GM11168 (cell line): ENCODE measurements at regions not wholly inside any gene's neighbourhood (a gene's known extent, or its start where the extent isn't known, plus 50 kb on each side); places are given as distances from the start of the nearest gene placed in this dataset.
"Not testable (repeated sequence)": the region's sequence is repeated elsewhere in the genome, so short reads cannot be mapped to it uniquely, and the experiment has no call there.

Experiments used
- in situ Hi-C: fragments of 300-500 bp; cut with MboI; formaldehyde crosslinking; loops from one replicate; pipeline ENCODE4 v1.12.0; 2022; ENCODE audit warnings: low sequenced_read_pairs; ENCODE audit not compliant: unreplicated experiment

DNA sequence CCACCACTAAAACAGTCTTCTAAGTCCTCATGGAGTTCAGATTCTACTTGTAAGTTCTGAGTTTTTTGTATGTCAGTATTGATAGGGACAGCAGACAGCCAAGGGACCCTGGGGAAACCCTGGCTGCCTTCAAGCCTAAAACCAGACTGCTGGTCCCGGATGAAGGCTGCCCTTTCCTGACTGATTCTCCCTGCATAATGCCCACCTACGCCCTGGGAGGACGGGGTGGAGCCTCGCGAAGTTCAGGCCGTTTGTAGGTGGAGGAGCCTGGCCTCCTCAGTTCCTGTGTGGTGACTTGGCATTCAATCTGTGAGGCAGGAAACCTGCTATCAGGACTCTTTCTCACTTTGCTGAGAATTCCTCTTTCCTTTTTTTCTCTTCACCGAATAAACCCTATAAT is 120.3 kb upstream of the LGSN start:
- in situ Hi-C loops, result no loop called here

DNA sequence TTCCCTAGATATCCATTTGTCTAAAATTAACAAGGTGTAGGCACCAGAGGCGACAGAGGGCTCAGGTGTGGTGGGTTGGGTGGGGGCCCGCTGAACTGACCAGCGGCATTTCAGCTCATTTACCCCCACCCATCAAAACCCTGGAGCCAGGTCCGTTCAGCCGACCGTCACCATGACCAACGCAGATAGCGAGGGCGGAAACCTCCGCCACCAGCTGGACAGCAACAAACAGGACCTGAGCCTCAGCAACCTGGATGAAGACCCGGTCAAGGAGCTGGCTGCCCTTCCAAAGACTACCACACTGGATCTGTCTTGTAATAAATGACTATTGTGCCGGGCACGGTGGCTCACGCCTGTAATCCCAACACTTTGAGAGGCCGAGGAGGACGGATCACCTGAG is 120.8 kb upstream of the LGSN start:
- in situ Hi-C loops, result no loop called here

DNA sequence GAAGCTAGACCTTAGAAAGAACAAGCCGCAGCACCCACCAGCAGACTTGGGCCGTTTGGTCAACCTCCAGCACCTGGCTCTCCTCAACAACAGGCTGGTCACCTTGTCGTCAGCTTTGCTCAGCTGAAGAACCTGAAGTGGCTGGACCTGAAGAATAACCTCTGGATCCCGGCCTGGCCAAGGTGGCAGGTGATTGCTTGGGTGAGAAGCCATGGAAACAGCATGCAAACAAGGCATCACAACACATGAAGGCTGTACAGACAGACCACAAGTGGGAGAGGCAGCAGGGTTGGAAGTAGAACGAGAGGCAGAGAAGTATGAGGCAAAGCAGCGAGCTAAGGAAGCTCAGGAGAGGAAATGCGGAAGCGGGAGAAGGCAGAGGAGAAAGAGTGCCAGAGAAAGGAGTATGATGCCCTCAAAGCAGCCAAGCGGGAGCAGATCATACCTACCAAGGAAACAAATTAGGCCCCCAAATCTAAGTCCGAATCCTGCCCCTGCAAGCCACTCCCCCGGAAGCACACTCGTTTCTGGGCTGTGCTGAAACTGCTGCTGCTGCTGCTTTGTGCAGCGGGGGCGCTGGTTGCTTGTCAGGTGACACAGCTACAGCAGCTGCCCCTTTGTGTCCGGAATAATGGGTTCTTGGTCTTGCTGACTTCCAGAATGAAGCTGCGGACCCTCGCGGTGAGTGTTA is 121.6 kb upstream of the LGSN start:
- in situ Hi-C loops, result no loop called here

DNA sequence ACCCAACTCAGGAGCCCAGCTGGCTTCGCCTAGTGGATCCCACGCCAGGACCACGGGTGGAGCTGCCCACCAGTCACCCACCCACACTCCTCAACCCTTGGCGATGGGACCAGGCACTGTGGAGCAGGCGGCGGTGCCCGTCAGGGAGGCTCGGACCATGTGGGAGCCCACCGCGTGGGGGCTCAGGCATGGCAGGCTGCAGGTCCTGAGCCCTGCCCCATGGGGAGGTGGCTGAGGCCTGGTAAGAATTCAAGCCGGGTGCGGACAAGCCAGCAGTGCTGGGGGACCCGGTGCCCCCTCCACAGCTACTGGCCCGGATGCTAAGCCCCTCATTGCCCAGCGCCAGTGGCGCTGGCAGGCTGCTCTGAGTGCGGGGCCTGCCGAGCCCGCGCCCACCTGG is 123.1 kb upstream of the LGSN start:
- in situ Hi-C loops, result no loop called here

DNA sequence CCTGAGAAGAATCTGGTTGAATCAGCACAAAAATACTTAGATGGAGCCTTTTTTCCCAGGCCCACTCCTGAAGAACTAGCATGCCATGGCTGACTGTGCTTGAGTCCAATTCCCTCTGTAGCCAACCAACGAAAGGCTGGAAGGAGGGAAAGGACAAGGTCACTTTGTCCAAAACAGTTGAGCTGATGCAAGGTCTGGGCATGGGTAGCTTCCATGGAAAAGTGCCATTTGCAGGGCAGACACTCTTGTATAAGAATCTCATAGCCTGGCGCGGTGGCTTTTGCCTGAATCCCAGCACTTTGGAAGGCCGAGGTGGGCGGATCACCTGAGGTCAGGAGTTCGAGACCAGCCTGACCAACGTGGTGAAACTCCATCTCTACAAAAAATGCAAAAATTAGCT is 125.0 kb upstream of the LGSN start:
- in situ Hi-C loops, result no loop called here

DNA sequence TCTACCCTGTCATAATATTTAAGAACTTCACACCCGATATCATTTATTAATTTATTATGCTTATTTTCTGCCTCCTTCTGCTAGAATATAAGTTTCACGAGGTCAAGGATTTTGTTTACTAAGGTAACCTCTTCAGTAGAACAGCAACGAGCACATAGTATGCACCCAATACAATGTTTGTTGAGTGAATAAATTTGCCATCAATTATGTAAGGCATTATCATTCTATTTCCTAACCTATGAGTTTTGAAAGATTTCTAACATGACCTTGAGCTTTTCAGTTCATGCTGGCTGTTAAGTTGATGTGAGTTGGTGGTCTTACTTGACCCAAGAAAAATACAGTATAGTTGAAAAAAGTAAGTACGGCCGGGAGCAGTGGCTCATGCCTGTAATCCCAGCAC is 125.9 kb upstream of the LOC128125822 start:
- in situ Hi-C loops, result no loop called here

DNA sequence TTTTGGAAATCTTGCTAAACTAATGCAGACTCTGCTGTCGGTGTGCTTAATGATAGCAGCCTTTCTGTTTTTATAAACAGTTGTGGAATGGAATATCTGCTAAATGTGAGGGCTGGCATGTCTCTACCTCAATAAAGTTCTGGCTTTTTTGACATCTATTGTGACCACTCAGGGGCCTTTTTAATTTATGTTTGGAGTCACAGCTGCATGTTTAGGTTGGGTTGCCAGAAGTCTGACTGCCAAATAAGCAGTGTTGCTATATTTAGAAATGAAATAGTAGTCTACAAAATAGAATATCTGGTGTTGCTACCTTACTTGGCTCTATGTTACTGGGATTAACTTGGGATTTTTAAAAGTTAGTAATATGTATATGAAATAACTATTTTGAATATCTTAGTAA is 125.1 kb upstream of the LOC128125822 start:
- in situ Hi-C loops, result no loop called here

DNA sequence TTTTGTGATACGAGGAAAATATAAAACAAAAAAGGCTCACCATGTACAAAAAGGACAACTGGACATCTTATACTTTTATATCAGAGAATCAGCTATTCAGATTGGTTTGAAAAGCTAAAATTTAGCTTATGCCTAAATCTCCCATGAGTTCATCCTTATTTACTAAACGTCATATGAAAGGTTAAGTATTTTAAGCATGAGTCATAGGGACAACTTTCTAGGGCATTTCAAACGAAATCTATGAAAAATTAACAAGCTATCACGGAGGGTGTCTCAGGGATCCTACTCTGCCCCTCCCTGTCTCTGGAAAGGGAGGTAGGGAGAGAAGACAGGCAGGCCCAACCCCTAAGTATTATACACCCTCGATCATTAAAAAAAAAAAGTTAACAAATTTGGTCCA is 124.1 kb upstream of the LOC128125822 start:
- in situ Hi-C loops, result no loop called here

DNA sequence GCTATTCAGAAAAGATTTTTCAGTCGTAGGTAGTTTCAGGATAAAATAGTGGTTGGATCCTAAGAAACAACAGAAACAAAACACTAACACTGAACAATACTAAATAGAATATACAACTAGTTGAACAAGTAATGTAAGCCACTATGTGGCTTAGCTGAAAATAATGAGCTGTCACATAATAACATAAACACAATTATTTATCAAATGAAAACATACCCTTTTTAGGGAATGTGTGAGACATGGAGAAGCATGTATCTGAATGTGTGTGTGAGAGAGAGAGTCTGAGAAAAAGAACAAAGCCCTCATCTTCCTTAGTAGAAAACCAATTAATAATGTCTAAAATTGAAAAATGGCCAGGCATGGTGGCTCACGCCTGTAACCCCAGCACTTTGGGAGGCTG is 122.6 kb upstream of the LOC128125822 start:
- in situ Hi-C loops, result no loop called here

DNA sequence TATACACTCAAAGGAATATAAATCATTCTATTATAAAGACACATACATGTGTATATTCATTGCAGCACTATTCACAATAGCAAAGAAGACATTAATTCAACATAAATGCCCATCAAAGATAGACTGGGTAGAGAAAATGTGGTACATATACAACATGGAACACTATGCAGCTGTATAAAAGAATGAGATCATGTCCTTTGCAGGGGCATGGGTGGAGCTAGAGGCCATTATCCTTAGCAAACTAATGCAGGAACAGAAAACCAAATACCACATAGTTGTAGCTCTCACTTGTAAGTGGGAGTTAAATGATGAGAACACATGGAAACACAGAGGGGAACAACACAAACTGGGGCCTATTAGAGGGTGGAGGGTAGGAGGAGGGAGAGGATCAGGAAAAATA is 121.0 kb upstream of the LOC128125822 start:
- in situ Hi-C loops, result no loop called here

DNA sequence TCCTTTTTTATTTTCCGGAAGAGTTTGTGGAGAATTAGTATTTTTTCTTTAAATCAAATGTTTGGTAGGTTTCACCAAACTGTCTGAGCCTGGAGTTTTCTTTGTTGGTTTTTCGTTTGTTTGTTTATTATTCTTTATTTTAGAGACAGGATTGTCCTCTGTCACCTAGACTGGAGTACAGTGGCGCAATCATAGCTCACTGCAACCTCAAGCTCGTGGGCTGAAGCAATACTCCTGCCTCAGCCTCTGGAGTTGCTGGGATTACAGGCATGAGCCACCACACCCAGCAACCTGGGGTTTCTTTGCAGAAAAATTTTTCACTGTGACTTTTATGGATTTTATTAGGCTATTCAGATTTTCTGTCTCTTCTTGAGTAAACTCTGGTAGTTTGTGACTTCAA is 120.2 kb upstream of the LOC128125822 start:
- in situ Hi-C loops, result no loop called here

DNA sequence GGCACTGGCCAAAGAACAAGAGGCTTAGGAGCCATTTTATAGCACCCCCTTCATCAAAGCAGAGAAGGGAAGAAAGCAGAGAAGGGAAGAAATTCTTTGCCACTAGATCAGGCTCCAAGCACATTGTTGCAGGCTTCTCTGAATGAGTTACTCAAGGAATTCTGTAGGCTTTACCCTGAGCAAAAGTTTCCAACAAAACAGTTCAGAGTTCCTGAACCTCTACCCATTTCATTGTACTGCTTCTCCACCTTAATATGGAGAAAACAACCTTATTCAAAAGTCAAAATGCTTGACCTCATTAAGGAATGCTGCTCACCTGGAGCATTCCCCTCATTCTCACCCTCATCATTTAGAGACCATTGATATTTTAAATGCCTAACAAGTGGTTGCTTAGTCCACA is 115.5 kb upstream of the LOC128125822 start:
- in situ Hi-C loops, result no loop called here

DNA sequence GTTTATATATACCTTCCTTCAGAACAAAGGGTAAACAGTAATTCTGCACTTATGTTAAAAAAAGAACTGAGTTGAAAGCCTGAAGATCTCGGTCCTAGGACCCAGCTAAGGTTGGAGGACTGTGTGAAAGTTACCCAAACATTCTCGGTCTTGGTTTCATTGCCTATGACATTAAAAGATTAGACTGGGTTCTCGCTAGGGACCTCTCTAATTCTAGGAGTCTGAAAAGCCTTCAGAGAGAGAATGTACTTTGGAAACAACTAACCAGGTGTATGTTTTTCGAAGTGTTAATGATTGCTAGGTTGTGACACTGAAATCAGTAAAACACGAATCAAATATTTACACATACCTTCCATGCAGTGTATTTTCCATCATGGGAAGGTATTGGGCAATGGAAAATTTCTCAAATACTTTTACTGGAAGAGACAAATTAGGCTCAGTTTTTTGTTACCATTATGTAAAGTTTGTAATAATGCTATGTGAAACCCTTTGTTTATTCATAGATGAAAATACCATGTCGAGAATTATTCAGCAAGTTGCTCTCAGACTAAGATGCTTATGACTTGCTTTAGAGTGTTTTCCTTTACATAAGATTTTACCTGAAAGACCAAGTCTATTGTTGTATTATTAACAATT is 113.7 kb upstream of the LOC128125822 start:
- in situ Hi-C loops, result no loop called here

DNA sequence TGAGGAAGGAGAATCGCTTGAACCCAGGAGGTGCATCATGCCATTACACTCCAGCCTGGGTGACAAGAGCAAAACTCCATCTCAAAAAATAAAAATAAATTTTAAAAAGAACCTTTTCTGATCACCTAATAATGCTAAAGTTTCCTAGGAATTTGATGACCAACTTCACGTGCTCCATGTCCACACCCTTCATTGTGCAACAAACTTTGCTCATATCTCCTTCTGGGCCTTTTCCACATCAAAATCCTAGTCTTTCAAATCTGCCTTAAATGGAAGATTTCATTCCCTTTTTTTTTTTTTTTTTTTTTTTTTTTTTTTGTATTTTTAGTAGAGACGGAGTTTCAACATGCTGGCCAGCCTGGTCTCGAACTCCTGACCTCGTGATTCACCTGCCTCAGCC is 112.5 kb upstream of the LOC128125822 start:
- in situ Hi-C loops, result no loop called here

DNA sequence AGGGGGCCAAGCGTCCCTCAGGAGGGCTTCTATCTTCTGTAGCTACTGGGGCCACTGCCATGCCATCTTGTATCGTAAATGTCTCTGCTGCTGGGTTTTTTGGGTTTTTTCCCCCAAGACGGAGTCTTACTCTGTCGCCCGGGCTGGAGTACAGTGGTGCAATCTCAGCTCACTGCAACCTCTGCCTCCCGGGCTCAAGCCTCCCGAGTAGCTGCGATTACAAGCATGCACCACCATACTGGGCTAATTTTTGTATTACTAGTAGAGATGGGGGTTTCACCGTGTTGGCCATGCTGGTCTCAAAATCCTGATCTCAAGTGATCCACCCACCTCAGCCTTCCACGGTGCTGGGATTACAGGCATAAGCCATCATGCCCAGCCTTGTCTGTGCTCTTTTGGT is 111.3 kb upstream of the LOC128125822 start:
- in situ Hi-C loops, result no loop called here

DNA sequence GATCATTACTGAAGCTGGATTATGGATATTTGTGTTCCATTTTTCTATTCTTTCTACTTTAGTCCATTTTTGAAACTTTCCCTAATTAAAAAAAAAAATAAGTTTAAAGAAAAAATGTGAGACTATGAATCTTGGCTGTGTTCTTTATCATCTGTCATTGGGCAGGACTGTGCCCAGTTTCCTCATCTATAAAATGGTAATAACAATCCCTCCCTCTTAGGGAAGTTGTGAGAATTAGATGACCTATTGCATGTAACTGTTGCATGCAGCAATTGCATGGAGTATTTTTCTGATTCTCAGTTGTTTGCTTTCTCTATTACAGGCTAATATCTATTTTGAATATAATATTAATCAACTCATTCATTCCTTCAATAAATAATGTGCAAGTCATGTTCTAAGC is 108.2 kb upstream of the LOC128125822 start:
- in situ Hi-C loops, result no loop called here

DNA sequence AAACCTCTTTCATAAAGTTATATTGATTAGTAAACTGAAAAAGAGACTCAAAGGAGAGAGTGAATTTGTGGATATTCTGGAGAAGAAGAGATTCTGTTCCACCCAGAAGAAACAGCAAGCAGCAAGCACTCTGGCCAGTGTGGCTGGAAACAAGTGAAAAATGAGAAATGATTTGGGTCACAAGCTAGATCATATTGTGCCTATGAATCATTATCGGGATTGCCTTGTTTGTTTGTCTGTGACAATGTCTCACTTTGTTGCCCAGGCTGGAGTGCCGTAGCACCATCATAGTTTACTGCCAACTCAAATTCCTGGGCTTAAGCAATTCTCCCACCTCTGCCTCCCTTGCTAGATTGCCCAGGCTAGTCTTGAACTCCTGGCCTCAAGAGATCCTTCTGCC is 106.5 kb upstream of the LOC128125822 start:
- in situ Hi-C loops, result no loop called here

DNA sequence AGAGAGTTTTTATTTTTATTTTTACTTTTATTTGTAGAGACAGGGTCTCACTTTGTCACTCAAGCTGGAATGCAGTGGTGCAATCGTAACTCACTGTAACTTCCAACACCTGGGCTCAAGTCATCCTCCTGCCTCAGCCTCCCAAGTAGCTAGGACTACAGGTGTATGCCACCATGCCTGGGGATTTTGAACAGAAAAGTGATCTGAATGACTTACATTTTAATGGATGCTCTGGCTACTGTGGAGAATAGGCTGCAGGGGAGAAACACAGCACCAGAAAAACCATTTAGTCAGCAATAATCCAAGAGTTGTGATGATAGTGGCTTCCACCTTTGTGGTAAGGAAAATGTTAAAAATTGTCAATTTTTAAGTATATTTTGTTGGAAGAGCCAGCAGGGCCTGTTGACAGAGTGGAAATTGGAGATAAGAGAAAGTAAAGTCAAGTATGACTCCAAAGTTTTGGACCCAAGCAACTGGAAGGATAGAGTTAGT is 106.0 kb upstream of the LOC128125822 start:
- in situ Hi-C loops, result no loop called here

DNA sequence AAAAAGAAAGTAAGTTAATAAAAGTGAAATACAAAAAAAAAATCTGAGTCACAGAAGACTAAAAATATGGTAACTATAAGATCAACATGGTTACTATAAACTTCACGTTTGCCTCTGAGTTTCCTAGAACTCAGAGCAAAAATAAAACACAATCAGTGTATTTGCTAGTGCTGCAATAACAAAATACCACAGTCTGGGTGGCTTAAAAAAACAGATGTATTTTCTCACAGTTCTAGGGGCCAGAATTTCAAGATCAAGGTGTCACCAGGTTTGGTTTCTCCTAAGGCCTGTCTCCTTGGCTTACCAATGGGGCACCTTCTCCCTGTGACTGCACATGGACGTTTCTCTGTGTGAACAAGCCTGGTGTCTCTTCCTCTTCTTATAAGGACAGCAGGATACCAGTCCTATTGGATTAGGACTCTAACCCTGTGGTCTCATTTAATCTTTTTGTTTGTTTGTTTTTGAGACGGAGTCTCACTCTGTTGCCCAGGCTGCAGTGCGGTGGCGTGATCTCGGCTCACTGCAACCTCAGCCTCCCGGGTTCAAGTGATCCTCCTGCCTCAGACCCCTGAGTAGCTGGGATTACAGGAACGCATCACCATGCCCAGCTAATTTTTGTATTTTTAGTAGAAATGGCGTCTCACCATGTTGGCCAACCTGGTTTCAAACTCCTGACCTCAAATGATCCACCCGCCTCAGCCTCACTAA is 104.9 kb upstream of the LOC128125822 start:
- in situ Hi-C loops, result no loop called here

DNA sequence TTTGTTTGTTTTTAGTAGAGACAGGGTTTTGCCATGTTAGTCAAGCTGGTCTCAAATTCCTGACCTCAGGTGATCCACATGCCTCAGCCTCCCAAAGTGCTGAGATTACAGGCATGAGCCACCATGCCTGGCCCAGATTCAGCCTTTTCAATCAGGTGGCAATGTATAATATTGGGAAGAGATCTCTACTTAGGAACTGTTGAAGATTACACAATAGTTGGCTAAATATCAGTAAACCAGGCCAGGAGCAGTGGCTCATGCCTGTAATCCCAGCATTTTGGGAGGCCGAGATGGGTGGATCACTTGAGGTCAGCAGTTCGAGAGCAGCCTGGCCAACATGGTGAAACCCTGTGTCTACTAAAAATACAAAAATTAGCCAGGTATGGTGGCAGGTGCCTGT is 101.1 kb upstream of the LOC128125822 start:
- in situ Hi-C loops, result not testable (repeated sequence)

DNA sequence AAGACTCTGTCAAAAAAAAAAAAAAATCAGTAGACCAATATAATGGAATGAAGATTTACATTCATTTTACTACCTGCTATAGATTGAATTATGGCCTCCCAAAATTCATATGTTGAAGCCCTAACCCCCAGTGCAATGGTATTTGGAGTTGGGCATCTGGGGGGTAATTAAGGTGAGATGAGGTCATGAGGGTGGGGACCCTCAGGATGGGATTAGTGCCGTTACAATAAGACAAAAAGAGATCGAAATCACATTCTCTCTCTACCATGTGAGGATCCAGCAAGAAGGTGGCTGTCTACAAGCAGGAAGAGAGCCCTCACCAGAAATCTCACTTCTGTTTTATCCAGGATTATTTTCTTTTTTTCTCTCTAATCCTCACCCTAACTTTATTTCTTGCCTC is 100.6 kb upstream of the LOC128125822 start:
- in situ Hi-C loops, result no loop called here

DNA sequence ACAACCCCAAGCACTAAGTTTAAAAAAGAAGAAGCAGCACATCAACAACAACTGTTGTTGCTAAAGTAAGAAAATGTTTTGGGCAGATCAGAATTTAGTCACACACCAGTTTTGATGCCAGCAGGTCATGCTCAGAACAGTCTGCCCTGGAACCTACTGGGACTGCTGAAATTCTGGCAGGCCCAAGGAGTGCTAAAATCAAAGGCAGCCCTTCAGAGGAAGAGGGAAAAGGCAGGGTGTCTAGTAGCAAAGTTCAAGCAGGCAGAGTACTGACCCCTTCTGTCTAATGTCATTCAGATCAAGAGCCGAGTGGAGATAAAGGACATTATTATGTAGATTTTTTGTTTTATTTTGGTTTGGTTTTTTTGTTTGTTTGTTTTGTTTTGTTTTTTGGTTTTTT is 96.6 kb upstream of the LOC128125822 start:
- in situ Hi-C loops, result no loop called here
